Head of caudate nucleus (tissue), 42 donors: ENCODE measurements at regions not wholly inside any gene's neighbourhood (a gene's known extent, or its start where the extent isn't known, plus 50 kb on each side); places are given as distances from the start of the nearest gene placed in this dataset.

Experiments used
- DNase-seq, 42 donors: peaks; one replicate each; pipeline versions ENCODE4 v3.0.0 to v3.0.0-alpha.2; 2020 to 2021; ENCODE audit warnings: mixed read lengths in 7 of 42
- intact Hi-C: fragments of 100-400 bp; cut with DNase I; formaldehyde crosslinking; loops from one replicate; pipeline ENCODE4 v1.15.0; 2022

GRCh38 chr2:195606179-195606578 lies 50.8 kb upstream of the SLC39A10 start:
- intact Hi-C loops: no loop called here
- DNase-seq: no peak

GRCh38 chr2:195604706-195605105 lies 52.3 kb upstream of the SLC39A10 start:
- DNase-seq: no peak
- intact Hi-C loops: no loop called here

GRCh38 chr2:195603998-195604397 lies 53.0 kb upstream of the SLC39A10 start:
- intact Hi-C loops: no loop called here
- no peak for DNase-seq

DNA sequence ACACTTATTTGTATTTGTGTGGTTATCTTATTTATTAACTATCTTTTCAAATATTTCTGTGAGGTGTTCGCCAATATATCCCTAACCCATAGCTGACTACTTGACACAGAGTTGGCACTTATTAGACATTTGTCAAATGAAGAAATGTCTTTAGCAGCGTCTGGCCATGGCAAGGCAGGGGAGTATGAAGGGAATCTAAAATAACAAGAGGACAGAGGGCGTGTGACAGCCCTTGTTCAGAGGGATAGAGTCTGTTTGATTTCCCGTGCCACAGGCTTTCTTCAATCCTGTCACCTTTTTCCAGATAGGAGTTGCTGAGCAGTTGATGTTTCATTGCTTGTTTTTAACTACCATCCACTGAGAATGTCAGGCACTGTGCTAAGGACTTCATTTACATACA lies 53.6 kb upstream of the SLC39A10 start:
- DNase-seq: no peak
- intact Hi-C loops: no loop called here

- intact Hi-C loops: no loop called here
- no peak for DNase-seq
These were observed 54.3 kb upstream of the SLC39A10 start for GRCh38 chr2:195602687-195603086.

DNA sequence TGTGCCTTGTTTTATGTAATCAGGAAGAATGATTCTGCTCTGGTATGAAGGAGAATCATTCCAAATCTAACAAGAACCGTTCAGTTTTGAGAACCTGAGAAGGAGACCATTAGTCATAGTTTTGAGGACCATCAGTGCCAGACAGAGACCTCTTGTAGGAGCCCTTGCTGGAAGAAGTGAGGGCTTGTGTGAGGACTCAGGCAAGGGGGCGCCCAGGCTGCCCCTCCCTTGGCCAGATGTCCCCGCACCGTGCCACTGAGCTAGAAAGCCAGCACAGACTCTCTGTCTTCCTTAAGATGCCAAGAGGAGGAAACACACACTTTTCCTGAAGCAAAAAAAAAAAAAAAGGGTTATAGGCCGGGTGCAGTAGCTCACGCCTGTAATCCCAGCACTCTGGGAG lies 55.7 kb upstream of the SLC39A10 start:
- intact Hi-C loops: no loop called here
- no peak for DNase-seq

DNA sequence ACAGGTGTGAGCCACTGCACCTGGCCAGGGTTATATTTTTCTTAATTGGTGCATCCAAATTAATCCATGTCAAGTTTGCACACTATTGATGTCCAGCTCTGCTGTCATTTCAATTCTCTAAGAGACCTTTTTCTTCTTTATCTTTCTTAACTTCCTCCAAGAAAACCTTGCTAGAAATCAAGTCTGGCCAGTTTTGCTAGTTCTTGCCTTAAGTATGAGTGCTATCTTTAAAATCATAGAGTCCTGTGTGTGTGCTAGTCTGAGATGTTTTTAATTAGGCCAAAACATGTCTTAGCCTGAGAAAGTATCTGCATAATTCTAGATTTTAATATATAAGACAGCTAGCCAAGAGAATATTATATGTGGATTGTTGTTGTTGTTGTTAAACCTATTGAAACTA lies 56.2 kb upstream of the SLC39A10 start:
- intact Hi-C loops: no loop called here
- DNase-seq: no peak

GRCh38 chr2:195596840-195597239 lies 60.2 kb upstream of the SLC39A10 start:
- intact Hi-C loops: no loop called here
- DNase-seq: no peak

DNA sequence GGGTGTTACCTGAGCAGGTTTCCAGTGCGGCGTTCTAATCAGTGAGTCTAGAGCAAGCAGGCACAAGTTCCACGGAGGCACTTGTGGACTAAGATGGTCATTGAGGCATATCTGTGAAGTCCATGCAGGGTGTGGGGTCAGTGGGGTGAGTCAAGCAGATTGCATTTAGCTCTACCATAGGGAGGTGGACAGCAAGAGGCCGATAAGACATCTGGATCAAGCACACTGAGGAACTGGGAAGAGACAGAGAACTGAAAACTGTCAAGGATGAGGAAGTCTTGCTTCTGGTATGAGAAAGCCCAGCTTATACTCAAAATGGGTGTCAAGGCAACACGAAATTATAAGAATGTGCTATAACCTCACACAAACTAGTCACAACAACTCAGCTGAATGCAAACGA lies 61.2 kb upstream of the SLC39A10 start:
- no peak for DNase-seq
- intact Hi-C loops: no loop called here

- DNase-seq: no peak
- intact Hi-C loops: no loop called here
These were observed 61.9 kb upstream of the SLC39A10 start for GRCh38 chr2:195594919-195595694.

GRCh38 chr2:195594248-195594647 lies 62.8 kb upstream of the SLC39A10 start:
- intact Hi-C loops: no loop called here
- DNase-seq: no peak

DNA sequence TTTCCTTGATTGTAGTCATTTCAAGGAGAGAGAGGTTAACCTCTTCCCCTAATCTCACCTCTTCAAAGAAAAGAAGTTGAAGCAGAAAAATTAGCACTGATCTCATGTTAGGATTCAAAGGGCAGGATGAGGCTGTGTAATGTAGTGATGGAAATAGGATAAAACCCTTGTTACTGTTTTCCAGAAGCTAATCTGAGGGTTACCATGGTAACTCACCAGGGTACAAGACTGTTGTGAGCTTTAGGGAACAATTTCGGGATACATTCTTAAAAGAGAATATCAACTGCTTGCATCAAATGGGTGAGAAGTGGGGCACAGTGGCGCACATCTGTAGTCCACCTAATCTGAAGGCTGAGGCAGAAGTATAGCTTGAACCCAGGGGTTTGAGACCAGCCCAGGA lies 64.9 kb upstream of the SLC39A10 start:
- intact Hi-C loops: no loop called here

DNA sequence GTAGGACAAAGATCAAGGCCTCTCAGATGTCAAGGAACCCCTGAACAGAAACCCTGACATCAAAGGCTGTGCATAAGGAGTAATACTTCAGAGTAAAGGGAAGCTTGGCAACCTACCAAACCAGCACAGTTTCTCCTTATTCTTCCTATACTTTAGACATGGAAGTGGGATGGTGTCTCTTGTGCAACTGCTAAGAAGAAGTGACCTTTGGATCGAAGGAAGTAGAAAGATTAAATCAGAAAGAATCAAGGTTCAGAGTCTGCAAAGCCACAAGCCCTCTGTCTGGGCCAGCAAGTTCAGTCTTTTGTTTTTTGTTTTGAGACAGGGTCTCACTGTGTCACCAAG lies 66.2 kb upstream of the SLC39A10 start:
- intact Hi-C loops: no loop called here
- DNase-seq: no peak

More for the DNA sequence above, 64.9 kb upstream of the SLC39A10 start:
- peak in 5 of 42 donors; percentile 3 to 38 (median 12) for DNase-seq

DNA sequence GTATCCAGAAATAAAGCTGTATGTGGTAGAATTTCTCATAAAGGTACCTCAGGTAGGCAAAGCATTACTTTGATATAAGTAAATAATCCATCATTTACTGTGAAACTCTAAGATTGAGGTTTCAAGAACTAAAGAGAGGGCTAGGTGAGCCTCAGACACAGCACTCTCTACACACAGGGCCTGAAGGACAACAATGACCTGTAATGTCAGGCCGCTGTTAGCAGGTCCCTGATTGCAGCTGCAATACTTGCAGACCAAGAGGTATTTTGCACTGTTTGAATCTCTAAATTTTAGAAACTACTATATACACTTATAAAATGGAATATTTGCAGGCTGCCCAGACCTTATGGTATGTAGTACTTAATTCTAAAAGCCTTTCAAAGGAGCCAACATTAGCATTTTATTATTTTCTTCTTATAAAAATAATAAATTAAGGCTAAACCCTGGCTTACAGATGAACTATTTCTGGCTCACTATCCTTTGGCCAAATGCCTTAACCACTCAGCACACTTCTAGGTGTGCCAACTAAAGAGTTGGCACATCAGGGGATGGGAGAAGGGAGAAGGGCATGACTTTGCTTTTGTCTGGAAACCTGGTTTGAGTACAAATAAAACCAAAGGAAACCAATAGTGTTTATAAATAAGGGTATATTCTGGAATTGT lies 66.7 kb upstream of the SLC39A10 start:
- DNase-seq: no peak
- intact Hi-C loops: no loop called here

DNA sequence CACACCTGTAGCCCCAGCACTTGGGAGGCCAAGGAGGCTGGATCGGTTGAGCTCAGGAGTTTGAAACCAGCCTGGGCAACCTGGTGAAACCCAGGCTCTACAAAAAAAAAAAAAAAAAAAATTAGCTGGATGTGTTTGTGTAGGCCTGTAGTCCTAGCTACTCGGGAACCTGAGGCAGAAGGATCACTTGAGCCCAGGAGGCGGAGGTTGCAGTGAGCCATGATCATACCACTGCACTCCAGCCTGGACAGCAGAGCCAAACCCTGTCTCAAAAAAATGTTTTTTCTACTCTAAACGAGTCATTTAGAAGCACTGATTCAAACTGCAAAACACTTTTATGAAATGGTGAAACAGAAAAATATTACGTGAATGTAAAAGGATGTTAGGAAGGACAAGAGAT lies 69.1 kb upstream of the SLC39A10 start:
- intact Hi-C loops: no loop called here
- no peak for DNase-seq

DNA sequence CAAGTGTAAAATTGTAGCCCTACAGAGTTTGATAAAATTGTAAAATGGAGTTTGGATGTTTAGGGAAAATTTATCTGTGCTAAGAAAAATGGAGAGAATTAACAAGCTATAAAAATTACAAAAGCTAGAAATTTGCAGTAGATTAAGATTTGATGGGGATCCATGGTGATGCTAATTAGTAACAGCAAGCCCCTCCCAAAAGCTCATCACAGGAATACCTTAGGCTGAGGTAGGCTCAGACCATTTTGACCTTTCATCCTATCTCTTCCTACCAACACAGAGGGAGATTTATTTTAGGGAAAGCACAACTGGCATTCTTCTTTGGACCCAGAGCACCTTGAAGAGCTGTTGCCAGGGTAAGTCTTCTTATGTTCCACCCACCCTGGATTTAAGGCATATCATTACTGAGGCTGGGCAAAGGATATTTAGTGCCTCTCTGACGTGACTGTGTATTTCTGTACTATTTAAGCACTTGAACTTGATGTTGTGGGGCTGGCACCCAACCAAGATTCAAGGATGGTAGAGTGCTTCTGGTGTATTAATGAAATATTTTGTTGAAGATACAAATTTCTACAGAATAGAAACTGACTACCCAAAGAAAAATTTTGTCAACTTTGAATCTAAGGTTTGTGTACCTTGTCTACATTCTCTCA lies 70.8 kb upstream of the SLC39A10 start:
- intact Hi-C loops: no loop called here
- DNase-seq: no peak

DNA sequence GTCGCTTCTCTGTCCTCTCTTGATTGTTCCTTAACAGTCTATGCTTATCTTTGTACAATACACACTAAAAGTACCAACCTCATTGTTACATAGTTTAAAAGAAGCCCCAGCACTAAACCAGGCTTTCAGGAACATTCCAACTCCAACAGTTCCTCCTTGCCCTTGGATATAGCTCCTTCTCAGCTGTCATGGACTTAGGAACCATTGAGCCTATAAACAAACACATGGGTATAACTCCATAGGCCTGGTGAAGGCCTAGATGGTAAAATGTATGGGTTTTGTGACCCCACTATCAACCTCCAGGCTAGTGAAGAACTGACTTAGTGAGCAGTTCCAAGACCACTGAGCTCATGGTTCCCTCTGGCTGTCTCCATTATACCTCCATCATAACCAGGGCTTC lies 74.8 kb upstream of the SLC39A10 start:
- intact Hi-C loops: no loop called here
- no peak for DNase-seq

DNA sequence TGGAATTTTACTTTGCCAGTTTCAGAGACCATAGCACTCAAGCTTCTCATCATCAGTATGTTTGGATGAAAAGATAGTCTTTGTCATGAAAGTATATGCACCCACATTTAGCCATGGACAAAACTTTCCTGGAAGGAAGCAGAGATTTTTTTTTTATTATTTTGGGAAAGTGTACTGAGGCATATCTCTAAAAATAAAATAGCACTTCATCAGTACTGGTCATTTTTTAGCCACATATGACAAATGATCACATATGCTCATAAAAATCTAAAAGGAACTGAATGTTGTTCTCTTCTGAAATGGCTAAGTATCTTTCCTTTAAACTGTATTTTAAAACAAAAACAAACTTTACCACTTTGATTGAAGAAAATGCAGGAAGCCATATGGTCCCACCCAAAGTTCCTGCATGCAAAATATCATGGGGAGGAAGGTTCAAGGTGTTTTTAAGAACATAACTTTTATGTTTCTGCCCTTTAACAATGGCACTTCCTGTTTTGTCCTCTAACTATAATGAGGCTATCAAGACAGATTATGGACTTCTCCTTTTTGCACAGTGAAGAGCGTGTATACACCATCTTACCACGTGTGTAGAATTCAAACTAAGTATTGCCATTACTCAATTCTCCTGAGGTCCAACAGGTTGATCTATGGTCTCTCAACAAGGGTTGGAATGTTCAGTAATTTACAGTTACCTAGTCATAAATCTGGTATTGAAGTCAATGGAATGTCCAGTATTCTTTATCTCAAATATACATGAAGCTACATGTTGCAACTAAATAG lies 77.1 kb upstream of the SLC39A10 start:
- no peak for DNase-seq
- intact Hi-C loops: loop anchor here (10.0 kb wide), 1 partner anchor 75 kb away; the partner anchor contains the start of gene SLC39A10

GRCh38 chr2:195575879-195576401 lies 81.1 kb upstream of the SLC39A10 start:
- intact Hi-C loops: loop anchor here (10.0 kb wide), 1 partner anchor 79 kb away; the partner anchor contains the start of gene SLC39A10
- no peak for DNase-seq
